C4-2B (cell line): ENCODE measurements at regions not wholly inside any gene's neighbourhood (a gene's known extent, or its start where the extent isn't known, plus 50 kb on each side); places are given as distances from the start of the nearest gene placed in this dataset.

Experiments
- CTCF ChIP-seq: fragments of 450-650 bp; conservative IDR thresholded peaks from 2 replicates; pipeline ENCODE4 v1.5.1; 2017; ENCODE audit warnings: mild to moderate bottlenecking
- ZFX ChIP-seq: fragments of 450-650 bp; IDR thresholded peaks from 2 replicates; pipeline ENCODE4 v1.6.1; 2017

- TF ChIP-seq CTCF (no peak), ZFX (no peak)
Measured at GRCh38 chr5:155959082-155959481, 367.9 kb upstream of the SGCD start.
